Stimulated activated CD4-positive, alpha-beta T cell treated with anti-CD3 and anti-CD28 coated beads, TNF-alpha, amount 100 ng/mL, for 48 hours (primary cell): ENCODE measurements at regions not wholly inside any gene's neighbourhood (a gene's known extent, or its start where the extent isn't known, plus 50 kb on each side); places are given as distances from the start of the nearest gene placed in this dataset.
"Not testable (repeated sequence)": the region's sequence is repeated elsewhere in the genome, so short reads cannot be mapped to it uniquely, and the experiment has no call there.

Experiments used
- DNase-seq, 3 donors: peaks; one replicate each; pipeline ENCODE4 v3.0.0-alpha.2; 2020; ENCODE audit warnings: low read depth in 3 of 3

GRCh38 chr12:58720421-58720820 lies 199.9 kb downstream of the LRIG3 start:
- no peak for DNase-seq

- no peak for DNase-seq
Observed at GRCh38 chr12:58725400-58726105, 194.8 kb downstream of the LRIG3 start.

- DNase-seq = no peak
Observed at GRCh38 chr12:58727521-58727920, 192.8 kb downstream of the LRIG3 start.

- DNase-seq = no peak
Observed at GRCh38 chr12:58728397-58728796, 191.9 kb downstream of the LRIG3 start.

GRCh38 chr12:58731096-58731495 lies 189.2 kb downstream of the LRIG3 start:
- DNase-seq = no peak

GRCh38 chr12:58732894-58733293 lies 187.4 kb downstream of the LRIG3 start:
- DNase-seq = no peak

GRCh38 chr12:58741226-58741625 lies 179.1 kb downstream of the LRIG3 start:
- no peak for DNase-seq

GRCh38 chr12:58745348-58746125 lies 174.8 kb downstream of the LRIG3 start:
- DNase-seq = no peak

GRCh38 chr12:58747533-58747932 lies 172.8 kb downstream of the LRIG3 start:
- no peak for DNase-seq

GRCh38 chr12:58750484-58750883 lies 169.8 kb downstream of the LRIG3 start:
- no peak for DNase-seq

GRCh38 chr12:58757422-58757821 lies 162.9 kb downstream of the LRIG3 start:
- no peak for DNase-seq

GRCh38 chr12:58759745-58760144 lies 160.6 kb downstream of the LRIG3 start:
- DNase-seq = not testable (repeated sequence)

- DNase-seq = no peak
Observed at GRCh38 chr12:58761308-58761707, 159.0 kb downstream of the LRIG3 start.

- no peak for DNase-seq
Observed at GRCh38 chr12:58764100-58764953, 156.0 kb downstream of the LRIG3 start.

- DNase-seq = no peak
Observed at GRCh38 chr12:58765076-58765475, 155.2 kb downstream of the LRIG3 start.

- no peak for DNase-seq
Observed at GRCh38 chr12:58765653-58766512, 154.4 kb downstream of the LRIG3 start.

GRCh38 chr12:58766513-58766870 lies 153.8 kb downstream of the LRIG3 start:
- DNase-seq = no peak

- DNase-seq = no peak
Observed at GRCh38 chr12:58767496-58767895, 152.8 kb downstream of the LRIG3 start.

GRCh38 chr12:58773986-58774385 lies 146.3 kb downstream of the LRIG3 start:
- no peak for DNase-seq

GRCh38 chr12:58774731-58775130 lies 145.6 kb downstream of the LRIG3 start:
- DNase-seq = no peak

GRCh38 chr12:58775396-58775795 lies 144.9 kb downstream of the LRIG3 start:
- no peak for DNase-seq
